ENCODE measurements at regions not wholly inside any gene's neighbourhood (a gene's known extent, or its start where the extent isn't known, plus 50 kb on each side); places are given as distances from the start of the nearest gene placed in this dataset.

GRCh38 chrX:10761447-10761846 is 141.1 kb upstream of the MID1 start:
- no peaks in the 10 kb centered on the region for H4K20me1 ChIP-seq (ENCODE audit: insufficient read depth, low read length)
- H3K27ac ChIP-seq (ENCODE audit: low read length) = no peak overlapping the region

DNA sequence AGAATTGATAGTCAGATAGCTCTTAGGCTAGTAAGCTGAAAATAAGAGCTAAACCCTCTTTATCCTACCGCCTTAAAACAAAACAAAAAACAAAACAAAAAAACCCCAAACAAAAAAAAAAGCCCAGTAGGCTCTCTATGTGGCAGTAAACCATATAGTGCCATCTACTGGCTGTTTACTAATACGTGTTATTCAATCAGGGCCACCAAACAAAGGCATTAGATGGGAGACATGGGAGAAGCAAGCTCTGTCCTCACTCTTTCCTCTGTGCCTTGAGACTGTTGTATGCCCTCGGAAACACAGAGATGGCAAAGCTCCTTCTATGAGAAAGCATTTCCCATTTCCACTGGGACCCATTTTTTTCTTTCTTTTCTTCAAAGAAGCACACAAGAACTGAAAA is 148.8 kb upstream of the MID1 start:
- H3K9me3 ChIP-seq (replicated peaks; ENCODE audit: insufficient read depth, low read length) = no peaks in the 10 kb centered on the region
- H3K9me2 ChIP-seq (replicated peaks; ENCODE audit: insufficient read depth, low read length) = no peaks in the 10 kb centered on the region
- H3K27ac ChIP-seq (ENCODE audit: low read length) = no peak overlapping the region
- H3K36me3 ChIP-seq (replicated peaks; ENCODE audit: insufficient read depth, low read length) = no peaks in the 10 kb centered on the region
- 0 out of 2 replicates have a peak overlapping the region, but pooled peaks have one; percentile 10 for H3K4me2 ChIP-seq (ENCODE audit: low read depth, low read length)
- no peaks in the 10 kb centered on the region for H3K79me2 ChIP-seq (ENCODE audit: low read length)
- TF ChIP-seq EZH2phosphoT487 (IDR thresholded peaks at IDR 0.05; ENCODE audit: low read length) = no peak
- TF ChIP-seq, protein P1, sequence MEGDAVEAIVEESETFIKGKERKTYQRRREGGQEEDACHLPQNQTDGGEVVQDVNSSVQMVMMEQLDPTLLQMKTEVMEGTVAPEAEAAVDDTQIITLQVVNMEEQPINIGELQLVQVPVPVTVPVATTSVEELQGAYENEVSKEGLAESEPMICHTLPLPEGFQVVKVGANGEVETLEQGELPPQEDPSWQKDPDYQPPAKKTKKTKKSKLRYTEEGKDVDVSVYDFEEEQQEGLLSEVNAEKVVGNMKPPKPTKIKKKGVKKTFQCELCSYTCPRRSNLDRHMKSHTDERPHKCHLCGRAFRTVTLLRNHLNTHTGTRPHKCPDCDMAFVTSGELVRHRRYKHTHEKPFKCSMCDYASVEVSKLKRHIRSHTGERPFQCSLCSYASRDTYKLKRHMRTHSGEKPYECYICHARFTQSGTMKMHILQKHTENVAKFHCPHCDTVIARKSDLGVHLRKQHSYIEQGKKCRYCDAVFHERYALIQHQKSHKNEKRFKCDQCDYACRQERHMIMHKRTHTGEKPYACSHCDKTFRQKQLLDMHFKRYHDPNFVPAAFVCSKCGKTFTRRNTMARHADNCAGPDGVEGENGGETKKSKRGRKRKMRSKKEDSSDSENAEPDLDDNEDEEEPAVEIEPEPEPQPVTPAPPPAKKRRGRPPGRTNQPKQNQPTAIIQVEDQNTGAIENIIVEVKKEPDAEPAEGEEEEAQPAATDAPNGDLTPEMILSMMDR (IDR thresholded peaks at IDR 0.05; ENCODE audit: low read length) = peak; percentile 50
- no peak overlapping the region for H3K4me3 ChIP-seq (ENCODE audit: low read length)
- no peaks in the 10 kb centered on the region for H3K27me3 ChIP-seq (replicated peaks; ENCODE audit: insufficient read depth, low read length)
- H3K9ac ChIP-seq (ENCODE audit: low read length) = no peak overlapping the region
- H3F3A ChIP-seq (ENCODE audit: insufficient read depth, low read length) = no peaks in the 10 kb centered on the region
- no peaks in the 10 kb centered on the region for H4K20me1 ChIP-seq (ENCODE audit: insufficient read depth, low read length)
- peak; percentile 32 for DNase-seq
- peak overlapping the region; percentile 2; the same call in 1 of the 2 replicates for H2AFZ ChIP-seq (ENCODE audit: low read length)
- no peaks in the 10 kb centered on the region for H3K4me1 ChIP-seq (ENCODE audit: low read length)

More at GRCh38 chrX:10761447-10761846, 141.1 kb upstream of the MID1 start:
- TF ChIP-seq EZH2phosphoT487 (IDR thresholded peaks at IDR 0.05; ENCODE audit: low read length) (no peak), EZH2 (optimal IDR thresholded peaks at IDR 0.05; ENCODE audit: low read depth, low read length) (no peak)
- TF ChIP-seq, protein P1 (IDR thresholded peaks at IDR 0.05; ENCODE audit: low read length) = no peak
- H3K36me3 ChIP-seq (replicated peaks; ENCODE audit: insufficient read depth, low read length) = no peaks in the 10 kb centered on the region
- H3K9me2 ChIP-seq (replicated peaks; ENCODE audit: insufficient read depth, low read length) = no peaks in the 10 kb centered on the region
- no peak for DNase-seq
- H3K27me3 ChIP-seq (replicated peaks; ENCODE audit: insufficient read depth, low read length) = no peaks in the 10 kb centered on the region
- no peak overlapping the region for H2AFZ ChIP-seq (ENCODE audit: low read length)
- H3K4me3 ChIP-seq (ENCODE audit: low read length) = no peak overlapping the region
- no peaks in the 10 kb centered on the region for H3K9me3 ChIP-seq (replicated peaks; ENCODE audit: insufficient read depth, low read length)
- no peaks in the 10 kb centered on the region for H3K79me2 ChIP-seq (ENCODE audit: low read length)
- no peaks in the 10 kb centered on the region for H3F3A ChIP-seq (ENCODE audit: insufficient read depth, low read length)
- no peak overlapping the region for H3K9ac ChIP-seq (ENCODE audit: low read length)
- no peak overlapping the region for H3K4me2 ChIP-seq (ENCODE audit: low read depth, low read length)
- H3K4me1 ChIP-seq (ENCODE audit: low read length) = no peaks in the 10 kb centered on the region

DNA sequence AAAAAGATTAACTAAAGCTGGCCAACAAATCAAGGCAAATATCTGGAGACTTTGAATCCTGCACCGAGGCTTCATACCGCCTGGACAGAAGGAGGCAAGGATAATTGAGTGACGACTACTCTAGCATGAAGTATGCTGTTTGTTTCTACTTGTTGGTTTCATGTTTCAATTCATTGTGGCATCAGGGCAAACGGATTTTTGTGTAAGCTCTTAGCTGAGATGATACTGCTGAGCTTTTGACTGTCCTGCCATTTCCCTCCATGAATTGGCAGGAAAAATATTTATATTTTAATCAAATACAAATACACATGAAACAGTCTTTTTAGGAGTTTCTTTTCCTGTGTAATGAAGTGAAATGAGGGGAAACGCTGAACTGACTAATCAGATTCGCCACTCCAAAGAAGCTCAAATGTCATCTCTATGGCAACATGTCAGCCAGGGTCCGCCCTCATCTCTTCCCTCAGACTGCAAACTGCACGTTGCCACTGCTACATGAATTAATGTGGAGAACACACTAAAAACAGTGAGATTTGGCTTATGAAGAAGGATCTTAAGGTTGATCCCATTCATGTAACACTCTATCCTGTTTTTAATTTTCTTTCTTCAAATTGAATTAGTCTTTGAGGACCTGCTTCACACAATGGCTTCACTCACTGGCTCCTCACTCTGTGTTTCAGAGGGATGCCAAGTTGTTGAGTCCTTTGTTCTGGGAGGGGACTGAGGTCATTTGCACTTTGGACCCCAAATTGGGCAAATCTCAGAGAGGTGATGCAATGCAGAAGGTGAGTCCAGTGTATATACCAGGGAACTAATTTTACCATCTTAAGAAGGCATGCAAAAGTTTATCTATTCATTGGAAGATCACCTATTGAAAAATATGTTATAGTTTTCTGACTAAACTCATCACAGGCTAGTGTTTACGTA is 149.6 kb upstream of the MID1 start:
- Histone ChIP-seq H3F3A (ENCODE audit: insufficient read depth, low read length) (no peaks in the 10 kb centered on the region), H3K27me3 (replicated peaks; ENCODE audit: insufficient read depth, low read length) (no peaks in the 10 kb centered on the region), H3K9me3 (replicated peaks; ENCODE audit: insufficient read depth, low read length) (no peaks in the 10 kb centered on the region), H3K4me2 (ENCODE audit: low read depth, low read length) (no peak overlapping the region), H3K27ac (ENCODE audit: low read length) (no peak overlapping the region), H3K4me3 (ENCODE audit: low read length) (no peak overlapping the region), H2AFZ (ENCODE audit: low read length) (no peak overlapping the region), H4K20me1 (ENCODE audit: insufficient read depth, low read length) (no peaks in the 10 kb centered on the region), H3K9me2 (replicated peaks; ENCODE audit: insufficient read depth, low read length) (no peaks in the 10 kb centered on the region), H3K36me3 (replicated peaks; ENCODE audit: insufficient read depth, low read length) (no peaks in the 10 kb centered on the region), H3K79me2 (ENCODE audit: low read length) (no peaks in the 10 kb centered on the region), H3K9ac (ENCODE audit: low read length) (no peak overlapping the region), H3K4me1 (ENCODE audit: low read length) (no peaks in the 10 kb centered on the region)
- no peak for DNase-seq
- TF ChIP-seq, protein P1 (IDR thresholded peaks at IDR 0.05; ENCODE audit: low read length) = no peak
- TF ChIP-seq EZH2 (optimal IDR thresholded peaks at IDR 0.05; ENCODE audit: low read depth, low read length) (no peak), EZH2phosphoT487 (IDR thresholded peaks at IDR 0.05; ENCODE audit: low read length) (no peak)
